Activated T-helper 2 cell treated with anti-CD3 and anti-CD28 coated beads, Interferon-gamma antibody, Interleukin-2, Interleukin-4, amounts not matched to agents 10 μg/mL and 5 μg/mL and 100 μg/mL, durations not matched to agents 14 hours and 24 hours and 36 hours (primary cell): ENCODE measurements at regions not wholly inside any gene's neighbourhood (a gene's known extent, or its start where the extent isn't known, plus 50 kb on each side); places are given as distances from the start of the nearest gene placed in this dataset.
"Not testable (repeated sequence)": the region's sequence is repeated elsewhere in the genome, so short reads cannot be mapped to it uniquely, and the experiment has no call there.

ENCODE experiments used
- DNase-seq: peaks from one replicate; pipeline ENCODE4 v3.0.0; 2021; ENCODE audit warnings: low spot score
- H3K27ac Mint-ChIP-seq: one replicate; pipeline ENCODE4 v1.8.0; 2021; ENCODE audit warnings: mixed read lengths
- H3K27me3 Mint-ChIP-seq: one replicate; pipeline ENCODE4 v1.8.0; 2021; ENCODE audit warnings: low read depth, mixed read lengths
- H3K36me3 Mint-ChIP-seq: one replicate; pipeline ENCODE4 v1.8.0; 2021; ENCODE audit warnings: low read depth, mixed read lengths
- H3K4me1 Mint-ChIP-seq: one replicate; pipeline ENCODE4 v1.8.0; 2021; ENCODE audit warnings: low read depth, mixed read lengths
- H3K4me3 Mint-ChIP-seq: one replicate; pipeline ENCODE4 v1.8.0; 2021; ENCODE audit warnings: low read depth, mild to moderate bottlenecking, moderate library complexity, mixed read lengths
- H3K9me3 Mint-ChIP-seq: one replicate; pipeline ENCODE4 v1.8.0; 2021; ENCODE audit warnings: mixed read lengths
- intact Hi-C: fragments of 100-400 bp; cut with micrococcal nuclease; formaldehyde crosslinking; loops from one replicate; pipeline ENCODE4 v1.15.1; 2023

GRCh38 chr16:63896383-63897109 lies 1225.3 kb downstream of the CDH11 start:
- intact Hi-C loops, result no loop called here
- Mint-ChIP-seq H3K27me3 (no peaks in the 10 kb centered on the region), H3K27ac (no peak overlapping the region), H3K4me3 (no peak overlapping the region), H3K36me3 (no peaks in the 10 kb centered on the region), H3K9me3 (peaks cover 32% of the 10 kb centered on the region), H3K4me1 (no peaks in the 10 kb centered on the region)
- no peak for DNase-seq

GRCh38 chr16:63890723-63891122 lies 1231.1 kb downstream of the CDH11 start:
- H3K9me3 Mint-ChIP-seq, result peaks cover 69% of the 10 kb centered on the region
- DNase-seq, result no peak
- H3K4me3 Mint-ChIP-seq, result no peak overlapping the region
- no peaks in the 10 kb centered on the region for H3K4me1 Mint-ChIP-seq
- intact Hi-C loops, result no loop called here
- no peak overlapping the region for H3K27ac Mint-ChIP-seq
- H3K27me3 Mint-ChIP-seq, result no peaks in the 10 kb centered on the region
- H3K36me3 Mint-ChIP-seq, result no peaks in the 10 kb centered on the region

- Mint-ChIP-seq H3K27ac (no peak overlapping the region), H3K4me3 (no peak overlapping the region), H3K27me3 (no peaks in the 10 kb centered on the region), H3K4me1 (no peaks in the 10 kb centered on the region), H3K9me3 (peaks cover 67% of the 10 kb centered on the region), H3K36me3 (no peaks in the 10 kb centered on the region)
- intact Hi-C loops, result no loop called here
- DNase-seq, result no peak
Observed at GRCh38 chr16:63890081-63890480, 1231.8 kb downstream of the CDH11 start.

GRCh38 chr16:63883091-63883490 lies 1238.8 kb downstream of the CDH11 start:
- no peak overlapping the region for H3K4me3 Mint-ChIP-seq
- H3K27me3 Mint-ChIP-seq, result no peaks in the 10 kb centered on the region
- intact Hi-C loops, result no loop called here
- H3K4me1 Mint-ChIP-seq, result no peaks in the 10 kb centered on the region
- H3K9me3 Mint-ChIP-seq, result peaks cover 82% of the 10 kb centered on the region
- no peak overlapping the region for H3K27ac Mint-ChIP-seq
- no peak for DNase-seq
- H3K36me3 Mint-ChIP-seq, result no peaks in the 10 kb centered on the region

GRCh38 chr16:63882576-63882975 lies 1239.3 kb downstream of the CDH11 start:
- no peaks in the 10 kb centered on the region for H3K4me1 Mint-ChIP-seq
- no peaks in the 10 kb centered on the region for H3K36me3 Mint-ChIP-seq
- peaks cover 77% of the 10 kb centered on the region for H3K9me3 Mint-ChIP-seq
- H3K4me3 Mint-ChIP-seq, result no peak overlapping the region
- H3K27me3 Mint-ChIP-seq, result no peaks in the 10 kb centered on the region
- DNase-seq, result no peak
- intact Hi-C loops, result no loop called here
- H3K27ac Mint-ChIP-seq, result no peak overlapping the region

- no peaks in the 10 kb centered on the region for H3K36me3 Mint-ChIP-seq
- intact Hi-C loops, result no loop called here
- H3K9me3 Mint-ChIP-seq, result peaks cover 74% of the 10 kb centered on the region
- no peaks in the 10 kb centered on the region for H3K4me1 Mint-ChIP-seq
- no peak for DNase-seq
- H3K27ac Mint-ChIP-seq, result no peak overlapping the region
- no peak overlapping the region for H3K4me3 Mint-ChIP-seq
- H3K27me3 Mint-ChIP-seq, result no peaks in the 10 kb centered on the region
Observed at GRCh38 chr16:63880948-63881347, 1240.9 kb downstream of the CDH11 start.

GRCh38 chr16:63877401-63877800 lies 1244.5 kb downstream of the CDH11 start:
- no peak for DNase-seq
- Mint-ChIP-seq H3K36me3 (no peaks in the 10 kb centered on the region), H3K4me3 (no peak overlapping the region), H3K4me1 (no peaks in the 10 kb centered on the region), H3K27me3 (no peaks in the 10 kb centered on the region), H3K9me3 (peaks cover 58% of the 10 kb centered on the region), H3K27ac (no peak overlapping the region)
- intact Hi-C loops, result no loop called here

GRCh38 chr16:63876103-63876502 lies 1245.8 kb downstream of the CDH11 start:
- Mint-ChIP-seq H3K36me3 (no peaks in the 10 kb centered on the region), H3K27me3 (no peaks in the 10 kb centered on the region), H3K4me1 (no peaks in the 10 kb centered on the region), H3K27ac (no peak overlapping the region), H3K9me3 (peaks cover 53% of the 10 kb centered on the region), H3K4me3 (no peak overlapping the region)
- intact Hi-C loops, result no loop called here
- no peak for DNase-seq

GRCh38 chr16:63860700-63861099 lies 1261.2 kb downstream of the CDH11 start:
- intact Hi-C loops, H3K36me3 Mint-ChIP-seq, DNase-seq, H3K27me3 Mint-ChIP-seq, H3K4me1 Mint-ChIP-seq, H3K27ac Mint-ChIP-seq, H3K4me3 Mint-ChIP-seq: not testable (repeated sequence)
- H3K9me3 Mint-ChIP-seq, result peaks cover 36% of the 10 kb centered on the region

GRCh38 chr16:63856537-63856936 lies 1265.3 kb downstream of the CDH11 start:
- no peaks in the 10 kb centered on the region for H3K27me3 Mint-ChIP-seq
- intact Hi-C loops, result no loop called here
- no peak for DNase-seq
- no peaks in the 10 kb centered on the region for H3K4me1 Mint-ChIP-seq
- no peak overlapping the region for H3K27ac Mint-ChIP-seq
- H3K36me3 Mint-ChIP-seq, result no peaks in the 10 kb centered on the region
- H3K4me3 Mint-ChIP-seq, result no peak overlapping the region
- peaks cover 16% of the 10 kb centered on the region for H3K9me3 Mint-ChIP-seq

GRCh38 chr16:63850979-63851378 lies 1270.9 kb downstream of the CDH11 start:
- no peak overlapping the region for H3K4me3 Mint-ChIP-seq
- H3K36me3 Mint-ChIP-seq, result no peaks in the 10 kb centered on the region
- H3K27ac Mint-ChIP-seq, result no peak overlapping the region
- H3K9me3 Mint-ChIP-seq, result peaks cover 49% of the 10 kb centered on the region
- intact Hi-C loops, result no loop called here
- H3K27me3 Mint-ChIP-seq, result no peaks in the 10 kb centered on the region
- no peak for DNase-seq
- H3K4me1 Mint-ChIP-seq, result no peaks in the 10 kb centered on the region

GRCh38 chr16:63841271-63841670 lies 1280.6 kb downstream of the CDH11 start:
- intact Hi-C loops, result no loop called here
- no peak overlapping the region for H3K4me3 Mint-ChIP-seq
- H3K27me3 Mint-ChIP-seq, result no peaks in the 10 kb centered on the region
- H3K9me3 Mint-ChIP-seq, result peaks cover 60% of the 10 kb centered on the region
- H3K4me1 Mint-ChIP-seq, result no peaks in the 10 kb centered on the region
- H3K36me3 Mint-ChIP-seq, result no peaks in the 10 kb centered on the region
- H3K27ac Mint-ChIP-seq, result no peak overlapping the region
- DNase-seq, result no peak

- no peaks in the 10 kb centered on the region for H3K27me3 Mint-ChIP-seq
- H3K4me1 Mint-ChIP-seq, result no peaks in the 10 kb centered on the region
- intact Hi-C loops, result no loop called here
- H3K4me3 Mint-ChIP-seq, result no peak overlapping the region
- DNase-seq, result no peak
- H3K27ac Mint-ChIP-seq, result no peak overlapping the region
- H3K36me3 Mint-ChIP-seq, result no peaks in the 10 kb centered on the region
- H3K9me3 Mint-ChIP-seq, result peaks cover 46% of the 10 kb centered on the region
Observed at GRCh38 chr16:63830061-63830460, 1291.8 kb downstream of the CDH11 start.

- Mint-ChIP-seq H3K4me1 (no peaks in the 10 kb centered on the region), H3K27me3 (no peaks in the 10 kb centered on the region), H3K27ac (no peak overlapping the region), H3K4me3 (no peak overlapping the region), H3K9me3 (peaks cover 61% of the 10 kb centered on the region), H3K36me3 (no peaks in the 10 kb centered on the region)
- intact Hi-C loops, result no loop called here
- DNase-seq, result no peak
Observed at GRCh38 chr16:63822818-63823217, 1299.0 kb downstream of the CDH11 start.
